Cardiac septum (tissue), 1 donor: ENCODE measurements at regions not wholly inside any gene's neighbourhood (a gene's known extent, or its start where the extent isn't known, plus 50 kb on each side); places are given as distances from the start of the nearest gene placed in this dataset.
"Not testable (repeated sequence)": the region's sequence is repeated elsewhere in the genome, so short reads cannot be mapped to it uniquely, and the experiment has no call there.

Source experiments
- DNase-seq: peaks from one replicate; pipeline ENCODE4 v3.0.0-alpha.2; 2020; ENCODE audit warnings: low spot score
- intact Hi-C: fragments of 100-400 bp; cut with DNase I; formaldehyde crosslinking; loops from one replicate; pipeline ENCODE4 v1.14.0; 2022
- donor health status: DM: no; HTN: no; CAD: no.

- no peak for DNase-seq
- intact Hi-C loops = no loop called here
These were observed 55.1 kb upstream of the F9 start for GRCh38 chrX:139475432-139475831.

DNA sequence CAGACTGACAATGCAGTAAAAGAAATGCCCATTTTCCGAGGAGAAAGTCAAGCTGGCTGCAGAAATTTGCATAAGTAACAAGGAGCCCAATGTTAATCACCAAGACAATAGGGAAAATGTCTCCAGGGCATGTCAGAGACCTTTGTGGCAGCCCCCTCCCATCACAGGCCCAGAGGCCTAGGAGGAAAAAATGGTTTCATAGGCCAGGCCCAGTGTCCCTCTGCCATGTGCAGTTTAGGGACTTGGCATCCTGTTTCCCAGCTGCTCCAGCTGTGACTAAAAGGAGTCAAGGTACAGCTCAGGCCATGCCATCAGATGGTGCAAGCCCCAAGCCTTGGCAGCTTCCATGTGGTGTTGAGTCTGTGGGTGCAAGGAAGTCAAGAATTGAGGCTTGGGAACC, 68.6 kb upstream of the F9 start:
- intact Hi-C loops, DNase-seq: not testable (repeated sequence)

GRCh38 chrX:139454743-139455142, 75.8 kb upstream of the F9 start:
- intact Hi-C loops = no loop called here
- DNase-seq = no peak

DNA sequence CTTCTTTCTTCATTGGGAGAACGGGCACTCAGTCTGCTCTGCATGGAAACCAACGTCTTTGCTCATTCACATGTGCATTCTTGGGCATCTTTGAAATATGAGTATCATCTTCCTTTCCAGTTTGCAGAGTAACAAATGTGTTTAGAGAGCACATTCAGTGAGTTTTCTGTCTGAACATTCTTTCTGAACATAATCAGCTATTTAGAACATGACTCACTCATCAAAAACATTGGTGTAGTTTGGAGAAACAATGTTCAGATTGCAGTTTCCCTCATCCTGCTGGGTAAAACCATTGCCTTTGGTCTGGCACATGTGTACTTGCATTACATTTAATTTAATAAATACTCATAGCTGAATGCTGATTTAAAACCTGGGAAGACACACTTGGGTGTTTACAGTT, 81.5 kb upstream of the F9 start:
- intact Hi-C loops = no loop called here
- no peak for DNase-seq

GRCh38 chrX:139446832-139447231, 83.7 kb upstream of the F9 start:
- intact Hi-C loops = no loop called here
- no peak for DNase-seq

- DNase-seq = no peak
- intact Hi-C loops = no loop called here
These were observed 100.6 kb upstream of the F9 start for GRCh38 chrX:139429913-139430312.

DNA sequence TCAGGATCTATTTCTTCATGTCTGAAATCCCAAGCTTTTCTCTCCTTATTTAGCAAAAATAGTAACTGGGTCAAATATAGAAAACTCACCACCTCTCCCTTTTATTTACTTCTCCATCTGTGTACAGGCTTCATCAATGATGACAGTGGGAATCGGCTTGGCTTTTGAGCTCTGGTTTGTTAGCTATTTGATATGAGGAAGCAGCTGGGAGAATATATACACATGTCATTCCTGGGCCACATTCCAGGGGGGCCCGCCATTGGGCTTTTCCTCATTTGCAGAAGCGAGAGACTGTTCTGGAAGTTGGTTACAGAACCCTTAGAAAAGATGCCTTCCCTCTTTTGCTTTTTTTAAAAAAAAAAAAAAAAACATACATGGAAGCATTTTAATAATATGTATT, 107.4 kb upstream of the F9 start:
- DNase-seq = no peak
- intact Hi-C loops = no loop called here

DNA sequence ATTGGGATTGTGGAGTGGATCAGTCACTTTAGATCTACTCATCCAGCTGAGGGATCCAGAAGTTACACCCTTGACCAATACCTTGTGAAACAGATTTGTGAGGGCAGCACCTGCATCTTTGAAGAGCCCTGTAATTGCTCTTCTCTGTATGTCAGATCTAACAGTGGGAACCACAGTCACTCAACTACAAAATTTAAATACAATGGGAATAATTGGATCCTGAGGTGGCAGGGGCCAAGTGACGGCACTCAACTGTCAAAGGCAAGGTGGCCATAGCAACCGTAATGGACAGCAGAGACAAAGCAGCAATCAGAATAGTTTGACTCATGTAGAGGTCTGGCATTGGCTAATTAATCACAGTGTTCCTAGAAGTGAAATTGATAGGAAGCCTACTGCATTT, 132.3 kb upstream of the F9 start:
- DNase-seq = not testable (repeated sequence)

GRCh38 chrX:139388254-139388653, 142.3 kb upstream of the F9 start:
- intact Hi-C loops = no loop called here
- no peak for DNase-seq

More for the DNA sequence above, 132.3 kb upstream of the F9 start:
- intact Hi-C loops = not testable (repeated sequence)

DNA sequence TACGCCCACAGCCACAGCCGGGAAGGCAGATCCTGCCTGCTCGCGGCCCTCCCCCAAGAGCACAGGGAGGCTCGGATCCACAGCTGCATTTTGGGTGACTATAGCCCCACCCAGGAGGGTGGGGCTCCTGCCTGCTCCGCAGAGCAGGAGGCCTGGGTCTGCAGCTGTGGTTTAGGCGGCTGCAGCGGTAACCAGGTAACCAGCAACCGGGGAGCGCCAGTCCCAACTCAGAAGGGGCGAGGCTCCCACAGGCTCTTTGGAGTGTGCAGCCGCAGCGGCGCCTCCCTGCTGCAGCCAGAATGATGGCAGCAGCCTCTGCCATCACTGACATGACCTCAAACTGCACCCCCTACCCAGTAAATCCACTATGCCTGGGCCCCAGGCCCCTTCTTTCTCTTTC, 148.0 kb upstream of the F9 start:
- intact Hi-C loops = no loop called here
- no peak for DNase-seq

DNA sequence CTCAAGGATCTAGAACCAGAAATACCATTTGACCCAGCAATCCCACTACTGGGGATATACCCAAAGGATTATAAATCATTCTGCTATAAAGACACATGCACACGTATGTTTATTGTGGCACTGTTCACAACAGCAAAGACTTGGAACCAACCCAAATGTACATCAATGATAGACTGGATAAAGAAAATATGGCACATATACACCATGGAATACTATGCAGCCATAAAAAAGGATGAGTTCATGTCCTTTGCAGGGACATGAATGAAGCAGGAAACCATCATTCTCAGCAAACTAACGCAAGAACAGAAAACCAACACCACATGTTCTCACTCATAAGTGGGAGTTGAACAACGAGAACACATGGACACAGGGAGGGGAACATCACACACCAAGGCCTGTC, 154.0 kb upstream of the F9 start:
- intact Hi-C loops, DNase-seq: not testable (repeated sequence)

DNA sequence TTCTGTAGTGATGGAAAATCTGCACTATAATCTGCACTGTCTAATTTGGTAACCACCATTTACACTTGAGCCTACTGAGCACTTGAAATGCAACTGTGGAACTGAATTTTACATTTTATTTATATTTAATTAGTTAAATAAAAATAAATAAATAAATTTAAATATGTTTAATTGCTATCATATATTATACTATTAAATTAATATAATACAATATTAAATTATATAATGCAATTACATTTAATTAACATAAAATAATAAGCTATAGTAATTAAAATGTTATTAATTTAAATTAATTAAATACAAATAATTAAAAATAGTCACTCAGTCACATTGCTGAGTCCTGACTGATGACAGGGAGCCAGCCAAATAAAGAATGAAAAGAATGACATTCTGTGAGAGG, 170.2 kb upstream of the F9 start:
- no peak for DNase-seq
- intact Hi-C loops = no loop called here

DNA sequence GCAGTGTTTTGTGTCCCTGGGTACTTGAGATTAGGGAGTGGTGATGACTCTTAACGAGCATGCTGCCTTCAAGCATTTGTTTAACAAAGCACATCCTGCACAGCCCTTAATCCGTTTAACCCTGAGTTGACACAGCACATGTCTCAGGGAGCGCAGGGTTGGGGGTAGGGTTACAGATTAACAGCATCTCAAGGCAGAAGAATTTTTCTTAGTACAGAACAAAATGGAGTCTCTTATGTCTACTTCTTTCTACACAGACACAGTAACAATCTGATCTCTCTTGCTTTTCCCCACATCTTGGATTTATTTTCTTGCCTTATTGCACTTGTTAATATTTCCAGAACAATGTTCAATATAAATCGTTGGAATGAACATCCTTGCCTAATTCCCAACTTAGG, 187.9 kb upstream of the F9 start:
- intact Hi-C loops, DNase-seq: not testable (repeated sequence)

DNA sequence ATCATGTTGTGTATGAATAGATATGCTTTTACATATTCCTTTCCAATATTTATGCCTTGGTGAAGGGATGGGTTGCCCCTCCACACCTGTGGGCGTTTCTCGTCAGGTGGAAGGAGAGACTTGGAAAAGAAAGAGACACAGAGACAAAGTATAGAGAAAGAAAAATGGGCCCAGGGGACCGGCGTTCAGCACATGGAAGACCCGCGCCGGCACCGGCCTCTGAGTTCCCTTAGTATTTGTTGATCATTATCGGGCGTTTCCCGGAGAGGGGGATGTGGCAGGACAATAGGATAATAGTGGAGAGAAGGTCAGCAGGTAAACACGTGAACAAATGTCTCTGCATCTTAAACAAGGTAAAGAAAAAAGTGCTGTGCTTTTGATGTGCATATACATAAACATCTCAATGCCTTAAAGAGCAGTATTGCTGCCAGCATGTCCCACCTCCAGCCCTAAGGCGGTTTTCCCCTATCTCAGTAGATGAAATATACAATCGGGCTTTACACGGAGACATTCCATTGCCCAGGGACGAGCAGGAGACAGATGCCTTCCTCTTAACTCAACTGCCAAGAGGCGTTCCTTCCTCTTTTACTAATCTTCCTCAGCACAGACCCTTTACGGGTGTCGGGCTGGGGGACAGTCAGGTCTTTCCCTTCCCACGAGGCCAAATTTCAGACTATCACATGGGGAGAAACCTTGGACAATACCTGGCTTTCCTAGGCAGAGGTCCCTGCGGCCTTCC, 188.5 kb upstream of the F9 start:
- intact Hi-C loops, DNase-seq: not testable (repeated sequence)

DNA sequence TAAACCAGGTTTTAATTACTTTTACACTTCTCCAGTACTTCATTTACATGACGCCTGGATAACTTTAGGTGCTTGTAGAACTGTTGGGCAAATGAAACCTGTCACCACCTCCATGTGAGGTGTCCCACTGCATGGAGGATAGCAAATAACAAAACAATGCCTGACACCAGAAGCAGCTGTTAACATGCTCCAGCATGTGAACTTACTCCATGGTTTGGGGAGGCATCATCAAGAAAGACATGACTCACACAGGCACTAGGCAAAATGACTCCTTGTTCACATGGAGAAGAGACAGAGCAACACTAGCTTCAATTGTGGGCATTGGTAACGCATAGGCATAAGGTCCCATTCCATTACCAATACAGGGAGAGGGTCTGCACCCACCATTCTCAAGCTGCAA, 198.1 kb upstream of the F9 start:
- no peak for DNase-seq
- intact Hi-C loops = no loop called here

DNA sequence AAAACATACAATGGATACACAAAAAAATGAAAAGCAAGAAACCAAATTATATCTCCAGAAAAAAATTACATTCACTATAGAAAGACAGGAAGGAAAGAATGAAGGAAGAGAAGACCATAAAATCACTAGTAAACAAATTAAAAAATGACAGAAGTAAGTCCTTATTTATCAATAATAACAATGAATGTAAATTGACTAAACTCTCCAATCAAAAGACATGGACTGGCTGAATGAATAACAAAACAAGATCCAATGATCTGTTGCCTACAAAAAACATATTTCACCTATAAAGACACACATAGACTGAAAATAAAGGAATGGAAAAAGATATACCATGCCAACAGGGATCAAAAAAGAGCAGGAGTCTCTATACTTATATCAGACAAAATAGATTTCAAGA, 203.2 kb upstream of the F9 start:
- DNase-seq = no peak
- intact Hi-C loops = no loop called here

- intact Hi-C loops = no loop called here
- no peak for DNase-seq
These were observed 205.8 kb upstream of the F9 start for GRCh38 chrX:139324756-139325155.

GRCh38 chrX:139320661-139321354, 209.7 kb upstream of the F9 start:
- intact Hi-C loops, DNase-seq: not testable (repeated sequence)

DNA sequence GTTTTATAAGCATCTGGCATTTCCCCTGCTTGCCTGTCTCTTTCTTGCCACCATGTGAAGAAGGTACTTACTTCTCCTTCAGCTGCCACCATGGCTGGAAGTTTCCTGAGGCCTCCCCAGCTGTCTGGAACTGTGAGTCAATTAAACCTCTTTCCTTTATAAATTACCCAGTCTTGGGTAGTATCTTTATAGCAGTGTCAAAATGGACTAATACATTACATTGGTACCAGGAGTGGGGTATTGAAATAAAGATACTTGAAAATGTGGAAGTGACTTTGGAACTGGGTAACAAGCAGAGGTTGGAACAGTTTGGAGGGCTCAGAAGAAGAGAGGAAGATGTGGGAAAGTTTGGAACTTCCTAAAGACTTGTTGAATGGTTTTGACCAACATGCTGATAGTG, 223.9 kb upstream of the F9 start:
- intact Hi-C loops, DNase-seq: not testable (repeated sequence)

DNA sequence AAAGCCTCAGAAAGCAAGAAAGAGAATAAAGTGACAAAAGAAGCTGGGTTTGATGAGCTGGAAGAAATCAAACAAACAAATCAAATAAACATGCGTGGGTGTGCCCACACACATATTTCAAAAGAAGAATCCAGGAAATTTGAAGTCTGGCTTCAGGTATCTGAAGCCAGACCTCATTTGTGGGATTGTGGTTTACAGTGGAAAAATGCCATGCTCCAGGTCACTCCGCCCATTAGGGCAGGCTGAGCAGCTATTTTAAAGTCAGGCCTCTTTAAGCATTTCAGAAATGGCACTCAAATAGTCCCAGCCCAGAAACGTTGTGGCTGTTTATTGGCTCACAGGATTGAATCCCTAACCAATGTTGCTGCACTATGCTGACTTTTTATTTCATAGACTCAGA, 226.1 kb upstream of the F9 start:
- DNase-seq = no peak
- intact Hi-C loops = no loop called here

GRCh38 chrX:139299309-139299708, 231.2 kb upstream of the F9 start:
- intact Hi-C loops = no loop called here
- DNase-seq = no peak
